GM21360 (cell line): ENCODE measurements at regions not wholly inside any gene's neighbourhood (a gene's known extent, or its start where the extent isn't known, plus 50 kb on each side); places are given as distances from the start of the nearest gene placed in this dataset.

Experiments
- ATAC-seq: cut with Tn5 transposase; IDR thresholded peaks from one replicate; pipeline ENCODE4 v1.9.1; 2021; ENCODE audit warnings: mild to moderate bottlenecking, moderate library complexity; ENCODE audit not compliant: unreplicated experiment

GRCh38 chr13:40206241-40207000 is 460.0 kb downstream of the FOXO1 start:
- peak; percentile 49 for ATAC-seq

DNA sequence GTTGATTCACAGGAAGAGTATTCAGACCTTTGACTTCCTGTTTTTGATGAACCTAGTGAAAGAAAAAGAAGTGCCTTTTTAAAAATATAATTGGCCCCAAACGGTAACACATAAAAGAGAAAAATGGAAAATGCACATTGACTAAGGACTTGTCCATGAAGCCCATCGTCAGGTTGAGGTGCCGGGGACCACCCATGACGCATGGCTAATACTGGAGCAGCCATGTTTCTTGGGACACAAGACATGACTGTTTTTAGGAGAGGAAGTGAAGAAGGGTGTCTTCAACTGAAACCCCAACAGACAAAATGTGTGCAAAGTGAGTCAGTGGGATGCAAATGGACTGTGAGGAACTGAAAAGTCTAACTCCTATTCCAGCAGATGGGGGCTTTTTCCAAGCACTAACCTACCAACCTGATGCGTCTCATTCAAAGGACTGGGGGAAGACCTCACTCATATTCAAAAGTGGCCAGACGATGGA is 459.4 kb downstream of the FOXO1 start:
- ATAC-seq: peak; percentile 68

DNA sequence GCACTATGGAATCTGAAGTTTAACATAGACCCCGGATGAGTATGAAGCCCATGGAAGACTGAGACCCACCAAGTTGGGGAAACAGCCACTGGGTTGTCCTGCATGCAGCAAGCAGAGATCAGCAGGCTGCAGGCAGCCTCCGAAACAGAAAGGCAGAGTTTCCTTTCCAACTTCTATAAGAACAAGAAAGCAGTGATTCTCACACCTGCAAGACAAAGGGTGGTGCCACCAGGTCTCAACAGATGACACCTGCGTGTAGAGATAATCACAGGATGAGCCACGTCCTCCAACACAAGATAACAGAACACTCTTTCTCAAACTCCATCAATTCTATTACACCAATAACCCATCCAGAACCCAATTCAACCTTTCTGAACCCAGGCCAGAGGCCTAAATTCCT is 457.9 kb downstream of the FOXO1 start:
- ATAC-seq: no peak

DNA sequence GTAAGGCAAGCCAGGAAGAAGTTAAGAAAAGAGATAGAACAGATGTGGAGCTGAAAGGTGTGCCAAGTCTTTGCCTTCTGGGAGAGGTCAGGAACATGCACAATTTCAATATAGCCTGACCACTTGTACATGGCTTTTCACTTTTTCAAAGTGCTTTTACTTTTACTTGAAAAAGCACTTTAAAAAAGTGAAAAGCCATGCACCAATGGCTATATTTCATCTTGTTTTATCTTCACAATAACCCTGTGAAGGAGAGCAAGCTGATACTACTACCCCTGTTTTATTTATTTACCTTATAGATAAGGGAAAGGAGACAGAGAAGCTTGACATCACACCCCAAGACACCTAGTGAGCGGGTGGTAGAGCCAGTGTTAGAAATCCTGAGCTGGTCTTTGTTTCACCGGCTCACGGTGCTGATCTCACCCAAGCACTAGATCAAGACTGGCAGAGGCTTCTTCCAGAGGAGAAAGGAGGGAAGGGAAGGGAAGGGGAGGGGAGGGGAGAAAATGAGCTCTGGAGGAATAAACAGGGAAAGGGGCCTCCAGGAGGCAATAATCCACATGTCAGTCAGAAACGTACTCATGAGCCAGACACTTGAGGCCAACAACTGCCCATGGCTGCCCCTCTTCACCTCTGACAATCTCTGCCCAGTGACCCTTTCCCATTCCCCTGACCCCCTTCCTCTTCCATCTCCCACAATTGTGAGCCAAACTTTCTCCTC is 455.4 kb downstream of the FOXO1 start:
- ATAC-seq: no peak

DNA sequence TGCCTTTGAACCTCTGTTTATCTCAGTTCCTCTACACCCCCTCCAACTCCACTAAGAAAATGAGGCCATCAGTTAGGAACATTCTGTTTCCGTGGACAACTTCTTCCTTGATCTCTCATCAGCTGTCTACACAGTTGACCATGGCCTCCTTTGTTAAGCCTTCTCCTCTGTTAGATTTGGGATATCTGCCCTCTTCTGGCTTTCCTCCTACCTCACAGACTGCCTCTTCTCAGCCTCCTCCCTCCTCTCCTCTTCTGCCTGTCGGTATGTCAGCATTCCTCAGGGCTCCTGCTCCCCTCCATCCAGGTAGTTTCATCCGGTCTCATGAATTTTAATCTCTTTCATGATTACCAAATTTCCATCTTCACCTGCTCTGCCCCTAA is 454.9 kb downstream of the FOXO1 start:
- ATAC-seq: no peak

GRCh38 chr13:40213779-40214178 is 452.7 kb downstream of the FOXO1 start:
- no peak for ATAC-seq

DNA sequence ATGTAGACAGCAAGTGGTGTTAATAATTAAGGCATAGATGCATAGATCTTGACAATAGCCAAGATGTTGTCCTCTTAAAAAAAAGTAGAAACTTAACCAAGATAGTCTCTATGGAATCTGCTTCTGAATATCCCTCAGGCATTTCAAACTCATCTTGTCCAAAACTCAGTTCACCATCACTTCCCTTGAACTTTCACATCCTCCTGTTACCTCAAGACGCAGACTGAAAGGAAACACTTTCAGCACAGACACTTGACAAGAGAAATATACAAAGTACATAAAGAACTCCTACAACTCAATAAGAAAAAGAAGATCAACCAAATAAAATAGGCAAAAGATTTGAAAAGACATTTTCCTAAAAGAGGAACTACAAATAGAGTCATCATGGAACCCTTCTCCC is 451.1 kb downstream of the FOXO1 start:
- no peak for ATAC-seq

GRCh38 chr13:40215747-40216146 is 450.7 kb downstream of the FOXO1 start:
- ATAC-seq: no peak

- no peak for ATAC-seq
These were observed 448.8 kb downstream of the FOXO1 start for GRCh38 chr13:40217675-40218074.

DNA sequence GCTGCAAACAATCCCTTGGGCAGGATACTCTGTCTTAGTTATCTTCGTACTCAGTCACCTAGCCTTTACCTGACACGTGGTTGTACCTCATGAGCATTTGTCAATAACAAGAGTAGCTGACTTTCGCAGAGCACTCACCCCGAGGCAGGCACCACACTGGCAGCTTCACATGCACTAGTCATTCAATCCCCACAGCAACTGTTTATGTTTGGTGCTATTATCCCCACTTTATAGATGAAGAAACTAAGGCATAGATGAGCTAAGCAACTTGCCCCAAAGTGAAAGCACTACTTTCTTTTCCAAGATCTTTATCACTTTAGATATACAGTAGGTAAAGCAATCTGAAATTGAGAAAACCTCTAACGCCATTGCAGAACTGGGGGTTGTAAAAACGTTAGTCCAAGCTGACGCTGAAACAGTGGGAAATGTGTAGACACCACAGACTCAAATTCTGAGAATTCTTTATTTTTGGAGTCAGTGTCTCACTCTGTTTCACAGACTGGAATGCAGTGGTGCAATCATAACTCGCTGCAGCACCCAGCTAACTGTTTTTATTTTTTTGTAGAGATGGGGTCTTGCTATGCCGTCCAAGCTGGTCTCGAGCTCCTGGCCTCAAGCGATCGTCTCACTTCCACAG is 446.0 kb downstream of the FOXO1 start:
- no peak for ATAC-seq

GRCh38 chr13:40221131-40221459 is 445.3 kb downstream of the FOXO1 start:
- ATAC-seq: no peak

GRCh38 chr13:40221460-40222201 is 444.8 kb downstream of the FOXO1 start:
- no peak for ATAC-seq

DNA sequence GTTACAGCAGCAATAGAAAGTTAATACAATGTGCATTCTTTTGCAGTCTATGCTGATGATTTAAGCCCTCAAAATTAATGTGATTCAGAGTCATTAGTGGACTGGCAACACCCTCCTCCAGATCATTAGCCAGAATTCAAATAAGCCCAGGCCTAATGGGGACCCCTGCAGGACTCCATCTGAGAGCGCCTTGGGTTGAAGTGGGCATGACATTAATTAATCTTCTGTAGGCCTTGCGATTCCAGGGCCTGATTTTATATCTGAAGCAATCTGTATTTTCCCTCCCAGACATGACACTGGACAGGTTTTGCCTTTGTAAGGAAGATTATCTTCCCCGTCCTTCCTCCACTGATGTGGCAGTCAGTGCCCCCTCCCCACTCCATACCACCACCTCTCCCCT is 442.9 kb downstream of the FOXO1 start:
- no peak for ATAC-seq

DNA sequence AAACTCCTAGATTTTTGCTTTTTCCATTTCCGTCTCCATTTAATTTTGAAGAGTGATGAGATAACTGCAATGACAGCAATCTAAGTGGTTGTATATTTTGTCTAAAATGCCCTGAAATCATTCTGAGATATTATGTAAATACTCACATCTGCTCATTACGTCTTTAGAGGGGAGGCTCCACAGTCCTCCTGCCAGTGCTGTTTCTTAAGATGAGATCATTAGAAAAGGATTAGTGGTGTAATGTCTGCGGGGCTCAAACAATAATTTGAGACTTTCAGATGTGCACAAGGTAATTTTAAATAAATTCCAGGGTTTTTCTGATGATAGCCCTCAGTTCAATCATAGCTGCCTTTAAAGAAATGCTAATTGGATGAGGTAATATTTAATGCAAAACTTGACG is 437.9 kb downstream of the FOXO1 start:
- ATAC-seq: no peak

- no peak for ATAC-seq
These were observed 437.5 kb downstream of the FOXO1 start for GRCh38 chr13:40228990-40229389.

- ATAC-seq: no peak
These were observed 435.6 kb downstream of the FOXO1 start for GRCh38 chr13:40230833-40231266.

DNA sequence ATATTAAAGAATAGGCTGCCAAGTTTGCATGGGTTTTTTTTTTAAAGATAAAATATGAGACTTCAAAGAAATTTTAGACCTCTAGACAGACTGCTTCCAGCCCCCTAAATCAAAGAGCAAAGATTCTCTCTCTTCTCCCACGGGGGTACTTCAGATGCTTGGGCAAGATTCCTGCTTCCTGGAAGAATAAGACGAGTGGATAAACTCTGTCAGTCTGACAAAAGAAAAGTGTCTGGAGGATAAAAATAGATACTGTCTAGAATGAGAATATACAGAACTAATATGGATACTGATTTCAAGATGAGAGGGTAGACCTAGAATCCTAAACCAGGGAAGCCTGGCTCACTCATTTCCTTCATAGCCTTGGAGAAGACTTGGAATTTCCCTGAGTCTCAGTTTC is 435.1 kb downstream of the FOXO1 start:
- ATAC-seq: no peak

DNA sequence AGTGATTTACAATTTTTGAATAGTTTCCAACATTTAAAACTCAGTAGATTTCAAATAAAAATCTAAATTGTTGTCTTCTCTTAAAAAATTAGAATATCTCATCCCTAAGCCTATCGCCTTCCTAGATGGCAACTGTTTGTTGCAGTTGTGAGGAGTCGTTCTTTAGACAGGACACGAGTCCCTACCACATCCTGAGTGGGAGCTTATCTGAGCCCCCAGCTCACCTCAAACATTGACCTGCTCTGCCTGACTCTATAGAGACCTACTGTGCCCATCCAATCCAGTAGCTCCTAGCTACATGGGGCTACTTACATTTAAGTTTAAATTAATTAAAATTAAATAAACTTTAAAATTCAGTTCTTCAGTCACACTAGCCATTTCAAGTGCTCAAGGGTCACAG is 434.7 kb downstream of the FOXO1 start:
- no peak for ATAC-seq

DNA sequence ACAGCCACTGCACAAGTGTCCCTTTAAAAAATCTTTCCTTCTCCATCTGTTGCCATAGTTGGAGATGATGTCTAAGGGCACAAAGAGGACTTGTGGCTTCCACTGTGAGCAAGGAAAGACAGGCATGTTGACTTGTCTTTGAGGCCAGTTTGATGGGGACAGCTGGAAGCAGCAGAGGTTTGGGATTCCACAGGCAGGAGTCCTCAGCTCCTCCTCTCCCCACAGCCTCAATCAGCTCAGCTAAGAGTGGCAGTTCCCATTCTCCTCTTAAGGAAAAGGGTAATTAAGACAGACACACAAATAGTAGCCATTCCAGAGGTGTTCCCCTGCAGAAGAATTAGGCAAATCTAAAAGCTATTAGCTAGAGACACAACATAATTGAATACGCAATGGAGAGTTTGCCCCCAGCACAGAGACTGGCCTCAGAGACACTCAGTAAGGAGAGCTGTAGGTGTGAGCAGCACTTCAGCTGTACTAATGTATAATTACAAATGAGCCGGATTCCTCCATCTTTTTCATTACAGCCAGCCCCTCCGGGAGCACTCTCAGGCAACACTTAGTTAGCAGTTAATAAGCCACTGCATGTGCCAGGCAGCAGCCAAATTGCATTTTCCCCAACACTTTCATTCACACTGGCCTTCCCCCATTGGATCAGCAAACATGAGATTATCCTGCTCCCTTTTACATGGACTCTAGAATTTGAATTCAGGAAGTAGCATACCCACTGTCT is 434.0 kb downstream of the FOXO1 start:
- no peak for ATAC-seq

GRCh38 chr13:40233731-40234195 is 432.7 kb downstream of the FOXO1 start:
- ATAC-seq: no peak
